ENCODE measurements at regions not wholly inside any gene's neighbourhood (a gene's known extent, or its start where the extent isn't known, plus 50 kb on each side); places are given as distances from the start of the nearest gene placed in this dataset.

DNA sequence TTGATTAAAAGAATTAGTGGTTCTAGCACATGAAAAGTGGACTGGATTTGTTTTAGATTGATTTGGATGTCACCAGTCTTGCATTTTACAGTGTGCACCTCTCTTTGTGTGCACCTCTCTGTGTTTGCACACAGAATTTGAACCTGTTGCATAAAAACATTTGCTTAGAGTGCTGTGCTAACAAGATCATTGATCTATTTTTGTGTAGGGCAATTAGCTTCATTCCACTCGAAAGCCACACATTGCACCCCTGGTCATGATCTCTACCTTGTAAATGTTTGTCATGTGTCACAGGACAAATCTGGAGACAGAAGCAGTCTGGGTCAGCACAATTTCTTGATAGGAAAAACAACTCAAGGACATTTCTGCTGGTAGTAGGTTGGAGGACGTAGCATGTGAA lies 258.7 kb upstream of the LINC00305 start:
- TF ChIP-seq, protein P1, sequence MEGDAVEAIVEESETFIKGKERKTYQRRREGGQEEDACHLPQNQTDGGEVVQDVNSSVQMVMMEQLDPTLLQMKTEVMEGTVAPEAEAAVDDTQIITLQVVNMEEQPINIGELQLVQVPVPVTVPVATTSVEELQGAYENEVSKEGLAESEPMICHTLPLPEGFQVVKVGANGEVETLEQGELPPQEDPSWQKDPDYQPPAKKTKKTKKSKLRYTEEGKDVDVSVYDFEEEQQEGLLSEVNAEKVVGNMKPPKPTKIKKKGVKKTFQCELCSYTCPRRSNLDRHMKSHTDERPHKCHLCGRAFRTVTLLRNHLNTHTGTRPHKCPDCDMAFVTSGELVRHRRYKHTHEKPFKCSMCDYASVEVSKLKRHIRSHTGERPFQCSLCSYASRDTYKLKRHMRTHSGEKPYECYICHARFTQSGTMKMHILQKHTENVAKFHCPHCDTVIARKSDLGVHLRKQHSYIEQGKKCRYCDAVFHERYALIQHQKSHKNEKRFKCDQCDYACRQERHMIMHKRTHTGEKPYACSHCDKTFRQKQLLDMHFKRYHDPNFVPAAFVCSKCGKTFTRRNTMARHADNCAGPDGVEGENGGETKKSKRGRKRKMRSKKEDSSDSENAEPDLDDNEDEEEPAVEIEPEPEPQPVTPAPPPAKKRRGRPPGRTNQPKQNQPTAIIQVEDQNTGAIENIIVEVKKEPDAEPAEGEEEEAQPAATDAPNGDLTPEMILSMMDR (IDR thresholded peaks at IDR 0.05), result no peak
- TF ChIP-seq POLR2A (IDR thresholded peaks at IDR 0.05), result no peak

All from body of pancreas (tissue), 4 donors.